Stimulated activated CD8-positive, alpha-beta memory T cell treated with anti-CD3 and anti-CD28 coated beads, Interleukin-2, amount 100 ng/mL, for 48 hours (primary cell): ENCODE measurements at regions not wholly inside any gene's neighbourhood (a gene's known extent, or its start where the extent isn't known, plus 50 kb on each side); places are given as distances from the start of the nearest gene placed in this dataset.
"Not testable (repeated sequence)": the region's sequence is repeated elsewhere in the genome, so short reads cannot be mapped to it uniquely, and the experiment has no call there.

Experiments used
- DNase-seq, 2 donors: peaks; one replicate each; pipeline ENCODE4 v3.0.0-alpha.2; 2020; ENCODE audit warnings: low read depth in 2 of 2

DNA sequence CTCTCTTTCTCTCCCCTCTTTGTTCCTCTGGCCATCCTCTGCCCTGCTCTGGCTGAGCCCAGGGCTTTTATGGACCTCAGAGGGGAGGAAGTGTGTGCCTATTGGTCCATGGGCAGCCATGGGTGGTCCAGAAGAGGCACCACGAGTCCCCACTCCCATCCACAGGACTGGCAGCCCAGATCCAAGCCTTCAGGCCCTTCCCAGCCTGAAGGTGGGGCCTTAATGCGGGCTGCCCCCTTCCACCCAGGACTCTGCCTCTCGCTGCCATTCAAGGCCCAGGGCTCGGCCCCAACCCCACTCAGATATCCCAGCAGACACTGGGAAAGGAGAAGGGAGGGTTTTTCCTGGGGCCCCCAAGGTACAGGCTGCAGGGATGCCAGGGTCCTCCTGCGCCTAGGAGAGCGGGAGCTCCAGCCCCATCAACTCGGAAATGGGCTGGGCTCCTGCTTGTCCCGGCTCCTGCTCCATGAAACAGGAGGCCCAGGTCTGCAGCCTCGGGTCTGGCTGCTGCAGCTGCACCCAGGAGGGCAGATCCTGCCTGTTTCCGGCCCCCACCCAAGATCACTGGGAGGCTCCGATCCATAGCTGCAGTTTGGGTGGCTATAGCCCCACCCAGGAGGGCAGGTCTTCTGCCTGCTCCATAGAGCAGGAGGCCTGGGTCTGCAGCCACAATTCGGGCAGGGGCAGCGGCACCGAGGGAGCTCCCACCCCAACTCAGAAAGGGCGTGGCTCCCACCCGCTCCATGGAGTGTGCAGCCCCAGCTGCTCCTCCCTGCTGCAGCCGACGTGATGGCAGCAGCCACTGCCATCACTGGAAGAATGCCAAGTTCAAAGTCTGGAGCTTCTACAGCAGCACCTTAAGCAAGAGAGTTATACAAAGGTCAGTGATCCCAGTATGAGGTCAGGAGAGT, 116.6 kb upstream of the RBBP8 start:
- no peak for DNase-seq

DNA sequence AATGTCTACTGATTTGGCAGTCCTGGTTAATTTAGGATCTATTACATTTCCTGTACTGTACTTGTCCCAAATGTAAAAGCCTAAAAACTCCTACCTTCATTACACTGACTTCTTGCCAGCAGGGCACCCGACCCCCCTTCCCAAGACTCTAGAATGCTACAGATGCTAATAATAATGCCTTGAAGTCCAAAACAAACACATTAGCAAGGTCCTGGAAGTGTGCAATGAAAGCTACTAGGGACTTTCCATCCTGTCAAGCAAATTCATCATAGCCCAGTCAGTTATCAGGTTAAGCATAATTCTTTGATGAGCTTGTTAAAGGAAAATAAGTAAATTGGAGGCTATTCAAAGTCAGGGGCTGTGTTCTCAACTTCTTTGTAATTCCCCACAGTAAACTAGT, 115.3 kb upstream of the RBBP8 start:
- DNase-seq: no peak

DNA sequence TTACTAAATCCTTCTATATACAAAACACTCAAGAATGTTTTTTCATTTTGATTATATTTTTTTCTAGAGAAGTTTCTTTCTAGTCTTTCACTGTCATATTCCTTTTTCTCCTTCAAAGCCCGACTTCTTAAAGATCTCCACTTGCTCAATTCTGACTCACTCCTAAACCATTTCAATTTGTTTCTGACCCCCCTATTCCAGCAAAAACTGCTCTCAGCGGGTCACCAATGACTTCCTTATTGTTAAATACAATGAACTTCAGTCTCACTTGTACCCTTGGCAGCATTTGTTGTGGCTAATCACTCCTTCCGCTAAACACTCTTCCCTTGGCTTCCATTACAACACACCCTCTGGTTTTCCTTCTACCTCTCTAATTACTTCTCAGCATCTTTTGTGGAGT, 111.1 kb upstream of the RBBP8 start:
- DNase-seq: no peak

DNA sequence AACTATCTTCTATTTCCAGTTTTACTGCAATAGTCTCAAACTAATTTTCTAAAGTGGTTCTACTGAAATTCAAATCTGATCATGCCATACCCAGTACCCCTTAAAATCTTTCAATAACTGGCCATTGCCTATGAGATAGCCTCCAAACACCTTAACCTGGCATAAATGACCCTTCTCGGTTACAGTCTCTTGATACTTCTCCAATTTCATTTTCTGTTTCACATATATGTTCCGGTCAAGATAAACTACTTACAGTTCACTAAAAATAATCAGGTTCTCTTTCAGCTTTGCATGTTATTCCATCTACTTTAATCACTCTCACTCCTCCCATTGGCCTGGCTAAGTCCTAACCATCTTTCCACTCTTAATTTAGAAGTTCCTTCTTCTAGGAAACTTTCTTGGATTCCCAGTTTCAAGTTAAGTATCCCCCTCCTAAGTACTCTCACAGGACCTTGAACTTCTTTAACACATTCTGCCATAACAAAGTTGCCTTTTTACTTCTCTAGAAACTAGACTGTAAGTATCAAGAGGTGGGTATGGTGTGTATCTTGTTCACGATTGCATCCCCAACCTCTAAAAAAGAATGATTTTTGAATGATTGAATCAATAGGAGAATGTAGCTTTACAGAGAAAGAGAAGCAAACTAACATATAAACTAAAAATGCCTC, 110.2 kb upstream of the RBBP8 start:
- DNase-seq: no peak

DNA sequence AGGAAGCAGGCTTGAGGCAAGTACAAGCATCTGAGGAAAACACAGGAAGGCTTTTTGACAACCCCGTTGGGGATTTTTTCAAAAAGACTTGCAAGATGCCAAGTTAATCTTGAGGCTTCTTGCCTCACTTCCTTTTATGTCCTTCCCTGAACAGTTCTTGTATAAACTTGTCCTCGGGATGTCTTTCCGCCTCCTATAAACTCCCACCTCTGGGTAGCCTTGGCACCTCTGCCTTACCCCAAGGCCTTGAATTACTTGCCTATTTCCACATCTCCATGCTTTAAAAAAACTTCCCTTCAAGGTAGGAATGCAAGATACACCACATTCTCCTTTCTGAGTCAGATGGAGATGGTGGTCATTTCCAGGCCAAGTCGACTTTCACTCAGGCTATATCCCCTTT, 106.4 kb upstream of the RBBP8 start:
- DNase-seq: no peak

DNA sequence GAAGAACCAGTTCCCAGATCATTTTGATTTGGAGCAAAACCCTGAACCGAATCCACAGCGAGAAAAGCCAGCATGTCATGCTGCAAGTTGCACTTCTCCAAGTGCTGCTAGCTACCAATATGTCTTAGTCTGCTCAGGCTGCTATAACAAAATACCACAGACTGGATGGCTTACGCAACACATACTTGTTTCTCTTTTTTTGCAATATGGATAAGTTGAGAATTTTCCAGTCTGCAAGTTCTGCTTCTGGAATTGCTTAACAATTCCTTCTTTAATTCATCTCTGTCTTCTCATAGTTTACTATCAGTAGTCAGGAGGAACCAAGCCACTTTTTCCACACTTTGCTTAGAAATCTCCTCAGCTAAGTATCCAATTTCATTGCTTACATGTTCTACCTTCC, 105.9 kb upstream of the RBBP8 start:
- no peak for DNase-seq

DNA sequence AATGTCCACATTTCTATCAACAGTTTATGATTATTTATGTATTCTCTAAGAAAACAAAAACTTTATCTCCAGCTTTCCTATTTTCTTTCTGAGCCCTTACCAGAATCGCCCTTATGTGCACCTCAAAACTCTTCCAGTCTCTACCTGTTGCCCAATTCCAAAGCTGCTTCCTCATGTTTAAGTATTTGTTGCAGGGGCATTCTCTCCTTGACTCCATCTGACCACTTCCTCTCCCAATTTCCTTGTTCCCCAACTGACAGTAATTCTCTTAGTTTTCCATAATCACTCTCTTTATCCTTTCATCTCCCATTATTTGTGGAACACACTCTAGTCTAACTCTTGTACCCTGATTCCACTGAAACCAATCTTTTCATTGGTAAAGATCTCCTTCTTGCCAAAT, 105.4 kb upstream of the RBBP8 start:
- DNase-seq: no peak

DNA sequence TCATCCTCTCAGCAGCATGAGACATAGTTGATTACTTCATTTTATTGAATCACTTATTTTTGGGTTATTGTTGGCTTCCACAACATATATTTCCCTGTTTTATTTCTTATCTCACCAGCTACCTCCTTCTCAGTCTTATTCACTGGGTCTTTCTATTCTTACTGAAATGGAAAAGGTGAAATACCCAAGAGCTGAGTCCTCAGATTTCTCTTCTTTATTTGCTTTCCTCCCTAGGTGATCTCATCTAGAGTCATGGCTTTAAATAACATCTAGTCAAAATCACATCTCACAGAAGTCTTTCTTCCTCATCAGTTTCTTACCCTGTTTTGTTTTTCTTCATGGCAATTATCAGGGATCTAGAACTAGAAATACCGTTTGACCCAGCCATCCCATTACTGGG, 105.0 kb upstream of the RBBP8 start:
- no peak for DNase-seq

DNA sequence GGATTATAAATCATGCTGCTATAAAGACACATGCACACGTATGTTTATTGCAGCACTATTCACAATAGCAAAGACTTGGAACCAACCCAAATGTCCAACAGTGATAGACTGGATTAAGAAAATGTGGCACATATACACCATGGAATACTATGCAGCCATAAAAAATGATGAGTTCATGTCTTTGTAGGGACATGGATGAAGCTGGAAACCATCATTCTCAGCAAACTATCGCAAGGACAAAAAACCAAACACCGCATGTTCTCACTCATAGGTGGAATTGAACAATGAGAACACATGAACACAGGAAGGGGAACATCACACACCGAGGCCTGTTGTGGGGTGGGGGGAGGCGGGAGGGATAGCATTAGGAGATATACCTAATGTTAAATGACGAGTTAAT, 104.5 kb upstream of the RBBP8 start:
- not testable (repeated sequence) for DNase-seq

DNA sequence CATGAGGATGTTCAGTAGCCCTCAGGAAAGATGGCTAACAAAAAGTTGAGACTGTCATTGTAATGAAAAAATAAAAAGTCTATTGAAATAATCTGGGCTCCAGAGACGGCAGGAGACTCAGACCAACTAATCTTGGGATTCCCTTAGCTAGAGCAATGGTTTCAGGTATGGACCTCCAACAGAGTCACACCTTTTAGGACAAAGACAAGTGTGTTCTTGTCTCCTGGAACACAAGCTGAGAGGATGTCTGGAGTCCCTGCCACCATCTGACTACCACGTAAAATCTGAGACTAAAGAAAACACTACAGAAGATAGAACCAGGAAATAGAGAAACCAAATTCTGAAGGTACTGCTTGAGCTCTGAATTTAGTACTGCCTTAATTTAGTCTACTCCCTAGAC, 103.3 kb upstream of the RBBP8 start:
- DNase-seq: no peak

DNA sequence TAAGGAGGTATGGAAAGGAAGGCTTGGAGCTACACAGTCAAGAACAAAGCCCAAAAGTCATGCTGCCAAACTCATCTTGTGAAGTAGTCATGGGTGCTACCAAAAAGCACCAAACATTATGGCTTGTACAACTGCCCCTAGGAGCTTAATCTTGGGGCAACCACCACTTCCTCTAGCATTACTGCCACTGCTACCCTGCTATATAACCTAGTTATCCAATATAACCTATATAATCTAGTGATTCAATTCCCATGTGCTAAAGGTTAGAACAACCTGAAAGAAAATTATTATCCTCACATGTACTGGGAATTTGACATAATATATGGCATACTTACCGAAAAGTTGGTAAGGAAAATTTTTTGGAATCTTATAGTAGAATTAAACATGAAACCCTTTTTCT, 102.6 kb upstream of the RBBP8 start:
- no peak for DNase-seq

DNA sequence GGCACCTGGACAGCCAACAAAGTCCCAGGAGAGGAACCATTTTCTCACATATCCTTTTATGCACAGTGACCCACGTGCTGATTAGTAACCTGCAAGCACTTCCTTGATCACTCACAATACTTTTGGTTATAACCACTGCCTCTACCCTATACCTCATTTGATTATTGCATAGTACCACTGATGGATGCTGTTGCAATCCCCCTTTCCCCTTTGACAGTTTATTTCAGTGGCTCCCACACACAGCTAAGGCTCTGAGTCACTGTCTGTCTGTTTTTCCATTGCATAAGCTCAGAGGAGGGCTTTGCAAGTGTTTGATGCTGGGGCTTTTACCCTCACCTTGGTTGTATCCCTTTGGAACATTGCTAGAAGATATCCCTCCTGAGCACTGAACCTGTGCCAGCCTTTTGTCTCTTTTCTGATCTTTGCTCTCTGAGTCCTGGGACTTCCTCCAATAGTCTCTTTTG, 101.7 kb upstream of the RBBP8 start:
- DNase-seq: no peak

DNA sequence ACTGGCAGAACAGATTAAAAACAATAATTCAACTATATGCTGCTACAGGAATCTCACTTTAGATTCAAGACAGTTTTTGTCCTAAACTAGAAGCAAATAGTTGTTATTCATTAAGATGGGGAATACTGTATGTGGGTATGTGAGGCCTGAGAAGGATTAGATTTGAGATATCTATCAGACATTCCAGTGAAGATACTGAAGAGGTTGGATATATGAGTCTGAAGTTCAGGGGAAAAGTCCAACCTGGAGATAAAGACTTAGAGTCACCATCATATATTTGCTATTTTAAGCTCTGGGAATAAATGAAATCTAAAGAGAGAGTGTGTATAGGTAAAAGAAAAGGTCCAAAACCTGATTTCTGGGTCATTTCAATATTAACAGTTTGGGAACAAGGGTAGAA, 96.2 kb upstream of the RBBP8 start:
- no peak for DNase-seq

DNA sequence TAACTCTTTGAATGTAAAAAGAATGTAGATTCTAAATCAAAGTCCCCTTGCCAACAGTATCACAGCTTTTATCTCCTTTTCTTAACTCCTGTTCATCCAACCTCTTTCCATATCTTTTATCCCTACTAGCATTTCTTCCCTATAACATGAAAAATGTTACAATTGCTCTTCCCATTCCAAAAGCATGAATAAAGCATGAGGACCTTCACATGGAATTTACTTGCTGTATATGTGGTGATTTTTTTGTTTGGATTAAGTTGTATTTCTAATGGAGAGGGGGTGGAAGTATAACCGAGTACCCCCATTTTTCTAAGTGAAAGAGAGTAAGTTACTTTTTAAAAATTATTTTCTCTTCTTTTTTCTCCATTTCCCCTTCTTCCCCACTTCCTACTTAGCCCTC, 94.9 kb upstream of the RBBP8 start:
- no peak for DNase-seq

DNA sequence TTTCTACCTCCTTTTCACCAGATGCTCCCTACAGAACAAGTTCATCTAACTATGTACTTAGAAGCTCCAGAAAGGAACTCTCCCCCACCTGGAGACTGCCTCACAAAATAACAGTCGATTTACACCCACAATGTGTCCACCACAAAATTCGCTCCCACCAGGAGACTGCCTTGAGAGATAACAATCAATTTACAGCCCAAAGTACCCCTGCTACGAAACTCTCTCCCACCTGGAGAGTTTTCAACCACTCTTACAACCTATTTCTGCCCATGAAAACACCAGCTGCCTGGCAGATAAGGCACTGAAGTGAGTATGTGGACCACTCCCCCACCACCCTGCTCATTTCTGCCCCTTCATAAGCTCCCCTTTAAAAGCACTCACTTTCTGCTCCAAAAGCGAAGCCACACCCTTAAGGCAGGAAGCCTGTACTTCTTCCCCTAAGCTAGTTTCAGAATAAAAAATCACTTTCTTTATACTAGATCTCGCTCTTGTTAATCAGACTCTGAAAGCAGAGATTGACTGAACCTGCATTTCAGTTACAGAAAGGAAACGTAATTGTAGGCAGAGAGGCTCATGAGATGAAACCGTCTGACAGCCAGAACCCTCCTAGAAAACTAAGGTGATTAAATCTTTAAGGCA, 94.4 kb upstream of the RBBP8 start:
- DNase-seq: no peak

DNA sequence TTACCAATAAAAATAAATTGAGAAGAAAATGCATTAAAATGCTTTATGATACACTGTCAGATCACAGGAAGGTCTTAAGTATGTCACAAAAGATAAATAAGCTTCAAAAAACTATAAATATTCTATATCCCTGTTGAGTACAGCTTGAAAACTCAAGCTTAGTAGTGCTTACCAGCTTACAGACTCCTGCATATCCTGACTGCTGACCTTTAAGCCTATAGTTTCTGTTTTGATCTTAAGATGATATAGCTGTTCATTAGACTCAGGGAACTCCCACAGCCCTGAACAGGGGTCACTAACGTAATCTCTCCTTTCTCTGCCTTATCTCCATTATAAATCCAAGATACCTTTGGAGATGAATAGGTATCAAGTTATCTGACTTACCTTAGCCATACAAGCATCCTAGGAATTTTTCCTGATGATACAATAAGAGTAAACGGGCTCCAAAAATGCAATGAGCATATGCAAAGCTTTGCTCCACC, 93.7 kb upstream of the RBBP8 start:
- no peak for DNase-seq

DNA sequence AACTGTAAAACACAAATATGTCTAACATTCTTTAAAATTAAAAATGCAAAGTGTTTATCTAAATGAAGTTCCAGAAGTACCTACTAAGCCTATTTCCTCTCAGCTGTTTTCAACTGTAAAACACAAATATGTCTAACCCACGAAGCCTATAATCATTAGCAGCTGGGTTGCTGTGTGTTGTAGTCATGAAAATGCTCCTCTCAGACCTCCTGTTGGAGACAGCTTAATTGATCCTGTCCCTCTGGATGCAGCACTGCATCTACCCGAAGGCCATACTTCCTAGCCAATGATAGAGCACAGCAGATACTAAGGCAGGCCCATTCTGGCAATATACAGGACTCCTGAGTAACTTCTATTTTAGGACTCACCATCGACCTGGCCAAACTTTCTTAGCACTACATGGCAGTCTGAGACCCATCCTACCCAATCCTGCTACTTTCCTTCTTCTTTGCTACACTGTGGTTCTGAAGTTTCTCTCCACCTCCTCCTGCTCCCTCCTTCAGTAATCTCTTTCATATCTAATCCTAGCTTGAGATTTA, 92.5 kb upstream of the RBBP8 start:
- no peak for DNase-seq

DNA sequence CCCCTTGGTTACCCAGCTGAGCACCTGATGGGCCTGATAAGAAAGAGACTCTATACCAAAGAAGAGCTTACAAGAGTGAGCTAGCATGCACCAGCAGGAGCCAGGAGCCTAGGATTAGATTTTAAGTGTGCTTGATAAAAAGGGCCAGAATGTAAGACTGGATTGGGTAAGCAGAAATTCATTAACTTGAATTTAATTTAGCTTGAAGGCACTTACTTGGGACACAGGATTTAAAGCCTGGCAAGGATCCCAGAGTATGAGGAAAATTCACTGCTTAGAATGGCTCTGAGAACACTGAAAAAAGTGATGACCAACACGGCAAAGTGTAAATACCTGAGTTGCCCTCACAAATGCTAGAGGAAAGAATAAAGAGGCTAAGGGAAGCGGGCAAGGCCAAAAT, 91.3 kb upstream of the RBBP8 start:
- DNase-seq: no peak

DNA sequence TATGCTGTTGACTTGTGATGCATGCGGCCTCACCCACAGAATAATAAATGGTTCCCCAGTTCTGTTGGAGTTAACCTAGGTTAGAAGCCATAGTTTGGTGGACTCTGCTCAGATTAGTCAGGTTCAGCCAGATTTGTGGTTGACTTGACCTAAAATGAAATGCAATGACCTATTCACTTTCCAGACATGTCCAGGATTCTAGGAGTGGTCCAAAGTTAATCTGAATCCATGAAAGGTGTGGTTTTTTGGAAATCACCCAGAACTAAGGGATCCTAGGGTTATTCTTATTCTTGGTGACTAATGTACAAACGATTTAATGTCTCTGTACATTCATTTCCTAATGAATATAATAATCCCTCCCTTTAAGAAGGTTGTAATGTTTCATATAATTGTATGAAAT, 88.9 kb upstream of the RBBP8 start:
- no peak for DNase-seq

DNA sequence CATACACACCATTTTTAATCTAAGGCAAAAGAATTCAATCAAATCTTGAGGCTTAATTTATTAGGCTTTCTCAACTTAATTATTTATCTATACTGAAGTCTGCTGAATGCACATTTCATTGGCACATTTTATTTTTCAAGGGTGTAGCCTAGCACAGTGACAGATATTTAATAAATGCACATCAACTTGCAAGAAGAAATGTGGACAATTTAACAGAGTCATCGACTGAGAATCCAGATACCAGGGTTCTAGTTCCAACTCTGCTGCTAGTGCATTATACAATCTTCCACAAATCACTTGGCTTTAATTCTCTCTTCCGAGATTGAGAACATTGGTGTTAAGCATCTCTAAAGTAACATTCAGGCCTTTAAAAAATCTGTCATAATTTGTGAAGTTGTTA, 88.5 kb upstream of the RBBP8 start:
- no peak for DNase-seq

DNA sequence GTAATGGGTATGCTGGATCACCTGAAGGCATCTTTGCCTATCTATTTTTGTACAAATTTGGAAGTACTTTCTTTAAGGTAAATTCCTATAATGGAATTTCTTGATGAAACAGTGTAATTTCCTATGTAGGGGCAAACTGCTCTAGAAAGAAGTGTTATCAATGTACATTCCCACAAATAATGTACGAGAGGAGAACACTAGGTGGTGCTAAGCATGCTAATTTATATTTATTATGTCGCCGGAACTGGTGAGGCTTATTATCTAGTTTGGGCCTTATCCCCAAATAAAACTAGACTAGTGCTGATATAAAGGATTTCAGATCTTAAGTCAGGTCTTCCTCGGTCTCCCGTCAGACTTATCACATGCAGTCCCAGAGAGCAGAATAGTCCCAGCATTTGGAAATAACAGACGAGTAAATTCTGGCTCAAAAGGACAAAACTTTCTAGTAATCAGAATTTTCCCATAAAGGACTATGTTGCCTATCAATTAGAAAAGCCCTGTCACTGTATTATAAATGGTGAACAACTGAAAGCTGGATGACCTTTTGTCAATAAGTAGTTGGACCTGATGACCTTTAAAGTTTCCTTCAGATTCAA, 86.9 kb upstream of the RBBP8 start:
- no peak for DNase-seq

DNA sequence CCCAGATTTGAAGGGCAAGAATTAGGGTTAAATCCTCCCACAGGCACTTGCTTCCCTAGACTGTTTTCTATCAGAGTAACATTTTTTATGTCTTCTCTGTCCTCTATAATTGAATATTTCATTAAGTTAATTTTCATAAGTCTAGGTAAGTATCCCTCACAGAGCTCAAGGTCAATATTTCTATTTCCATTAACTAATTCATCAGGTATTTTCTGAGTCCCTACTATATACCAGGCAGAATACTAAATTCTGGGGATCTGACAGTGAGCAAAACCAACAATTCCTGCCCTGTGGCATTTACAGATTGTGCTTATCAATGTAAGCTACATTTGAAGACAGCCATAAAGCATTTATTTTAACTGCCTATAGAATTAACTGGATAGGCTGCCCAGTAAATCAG, 86.4 kb upstream of the RBBP8 start:
- no peak for DNase-seq
